SK-N-SH (cell line): ENCODE measurements at regions not wholly inside any gene's neighbourhood (a gene's known extent, or its start where the extent isn't known, plus 50 kb on each side); places are given as distances from the start of the nearest gene placed in this dataset.

Source experiments
- CTCF ChIA-PET: fragments of 300-600, 350-600 bp; formaldehyde crosslinking; extraction: SDS; loops from one replicate; lab custom pipeline; 2021; lab: Yijun Ruan, JAX
- POLR2A ChIA-PET: fragments of 350-600 bp; sonication (Branson Sonifier 250); formaldehyde crosslinking; extraction: SDS; loops from one replicate; lab custom pipeline; 2020; ENCODE audit warnings: antibody characterized with exemption, inconsistent platforms; lab: Yijun Ruan, JAX
- DNase-seq: peaks from one replicate; pipeline ENCODE4 v3.0.0; 2012
- H2AFZ ChIP-seq: fragments of 200-600 bp; sonication (generic); 2 replicates; pipeline ENCODE4 v1.8.1; 2016; ENCODE audit warnings: antibody characterized with exemption, mild to moderate bottlenecking, low read depth
- H3F3A ChIP-seq: fragments of 200-600 bp; sonication (generic); replicated peaks from 2 replicates; pipeline ENCODE3; 2016; ENCODE audit warnings: antibody characterized with exemption, mild to moderate bottlenecking; ENCODE audit not compliant: insufficient read depth
- H3K27ac ChIP-seq, 2 experiments: fragments of 200-500 bp in 1 of 2; fragments of 200-600 bp in 1 of 2; sonication (Bioruptor generic) in 1 of 2; sonication (generic), shearing (Covaris generic) in 1 of 2; 2 replicates each; pipeline versions ENCODE4 v1.5.1 to v1.6.1; 2014 to 2016; ENCODE audit warnings: low read depth in 2 of 2, inconsistent platforms in 1 of 2, low read length in 1 of 2, mild to moderate bottlenecking in 1 of 2, mixed read lengths in 1 of 2
- H3K27me3 ChIP-seq: fragments of 200-600 bp; sonication (generic), shearing (Covaris generic); 2 replicates; pipeline ENCODE4 v1.6.1; 2016; ENCODE audit warnings: mixed run types; ENCODE audit not compliant: insufficient read depth
- H3K36me3 ChIP-seq, 2 experiments: fragments of 200-500 bp in 1 of 2; fragments of 200-600 bp in 1 of 2; sonication (Bioruptor generic) in 1 of 2; sonication (generic) in 1 of 2; replicated peaks in 1 of 2; 2 replicates each; pipeline versions ENCODE3 to v1.5.1; 2014 to 2016; ENCODE audit warnings: low read length in 1 of 2, mild to moderate bottlenecking in 1 of 2; ENCODE audit not compliant: insufficient read depth in 2 of 2, control insufficient read depth in 1 of 2
- H3K4me1 ChIP-seq, 2 experiments: fragments of 200-500 bp in 1 of 2; fragments of 200-600 bp in 1 of 2; sonication (Bioruptor generic) in 1 of 2; sonication (generic), shearing (Covaris generic) in 1 of 2; 2 replicates each; pipeline versions ENCODE4 v1.5.1 to v1.6.1; 2014 to 2016; ENCODE audit warnings: low read depth in 1 of 2, low read length in 1 of 2, mixed run types in 1 of 2; ENCODE audit not compliant: insufficient read depth in 2 of 2, control insufficient read depth in 1 of 2
- H3K4me2 ChIP-seq: fragments of 200-600 bp; sonication (generic), shearing (Covaris generic); 2 replicates; pipeline ENCODE4 v1.6.1; 2017; ENCODE audit warnings: mixed run types
- H3K4me3 ChIP-seq, 2 experiments: fragments of 200-500 bp in 1 of 2; fragments of 200-600 bp in 1 of 2; sonication (Bioruptor generic) in 1 of 2; sonication (generic), shearing (Covaris generic) in 1 of 2; 2 replicates each; pipeline versions ENCODE4 v1.5.1 to v1.8.1; 2014 to 2016; ENCODE audit warnings: low read depth in 2 of 2, inconsistent platforms in 1 of 2, low read length in 1 of 2, mild to moderate bottlenecking in 1 of 2, mixed read lengths in 1 of 2, moderate library complexity in 1 of 2
- H3K79me2 ChIP-seq: fragments of 200-600 bp; sonication (generic); 2 replicates; pipeline ENCODE4 v1.8.1; 2017; ENCODE audit warnings: mild to moderate bottlenecking; ENCODE audit not compliant: insufficient read depth
- H3K9ac ChIP-seq: fragments of 200-600 bp; sonication (generic); 2 replicates; pipeline ENCODE4 v1.6.1; 2017; ENCODE audit warnings: mixed run types
- H3K9me2 ChIP-seq: fragments of 200-600 bp; sonication (generic); 2 replicates; pipeline ENCODE4 v1.6.1; 2017; ENCODE audit warnings: mixed run types
- H3K9me3 ChIP-seq: fragments of 200-600 bp; sonication (generic); 2 replicates; pipeline ENCODE4 v1.6.1; 2017; ENCODE audit warnings: mixed run types, mild to moderate bottlenecking, moderate library complexity
- H4K20me1 ChIP-seq: fragments of 200-600 bp; sonication (generic); 2 replicates; pipeline ENCODE4 v1.6.1; 2017; ENCODE audit warnings: mild to moderate bottlenecking, mixed run types; ENCODE audit not compliant: insufficient read depth
- CTCF ChIP-seq: fragments of 200-600 bp; sonication (generic); IDR thresholded peaks from 2 replicates; pipeline ENCODE4 v1.6.1; 2017; ENCODE audit warnings: antibody characterized with exemption, mild to moderate bottlenecking, moderate library complexity
- ELF1 ChIP-seq: IDR thresholded peaks from 2 replicates; pipeline ENCODE4 v1.4.0; 2012
- FOSL2 ChIP-seq: IDR thresholded peaks from 2 replicates; pipeline ENCODE4 v1.4.0; 2012; ENCODE audit warnings: low read depth, mild to moderate bottlenecking, moderate library complexity, borderline replicate concordance
- FOXJ3 ChIP-seq: sonication (generic); formaldehyde crosslinking; IDR thresholded peaks from 2 replicates; pipeline ENCODE4 v1.5.1; 2020; ENCODE audit warnings: mild to moderate bottlenecking, missing genetic modification reagents
- FOXM1 ChIP-seq: IDR thresholded peaks from 2 replicates; pipeline ENCODE4 v1.4.0; 2012; ENCODE audit warnings: low read depth, mild to moderate bottlenecking
- GATA2 ChIP-seq: sonication (generic); formaldehyde crosslinking; IDR thresholded peaks from 2 replicates; pipeline ENCODE4 v1.5.0; 2020; ENCODE audit warnings: mild to moderate bottlenecking, missing genetic modification reagents
- MAX ChIP-seq: IDR thresholded peaks from 2 replicates; pipeline ENCODE4 v1.4.0; 2012; ENCODE audit warnings: low read depth
- NFIC ChIP-seq: IDR thresholded peaks from 2 replicates; pipeline ENCODE4 v1.4.0; 2012; ENCODE audit warnings: borderline replicate concordance
- NRF1 ChIP-seq: IDR thresholded peaks from 2 replicates; pipeline ENCODE4 v1.6.1; 2012; ENCODE audit warnings: low read depth, mild to moderate bottlenecking, low read length
- POLR2AphosphoS5 ChIP-seq: IDR thresholded peaks from 2 replicates; pipeline ENCODE4 v1.6.1; 2012; ENCODE audit warnings: low read depth, low read length
- RAD21 ChIP-seq: IDR thresholded peaks from 2 replicates; pipeline ENCODE4 v1.6.1; 2012; ENCODE audit warnings: mild to moderate bottlenecking, low read length
- RCOR1 ChIP-seq: fragments of 150-350 bp; IDR thresholded peaks from 2 replicates; pipeline ENCODE4 v1.6.1; 2017; ENCODE audit warnings: antibody characterized with exemption, low read length
- REST ChIP-seq: IDR thresholded peaks from 2 replicates; pipeline ENCODE4 v1.6.1; 2012; ENCODE audit warnings: mild to moderate bottlenecking, low read depth, low read length, moderate library complexity
- RXRA ChIP-seq: IDR thresholded peaks from 2 replicates; pipeline ENCODE4 v1.4.0; 2012; ENCODE audit warnings: low read depth, mild to moderate bottlenecking, borderline replicate concordance
- SIN3A ChIP-seq: IDR thresholded peaks from 2 replicates; pipeline ENCODE4 v1.6.1; 2012; ENCODE audit warnings: low read depth, mild to moderate bottlenecking, low read length, moderate library complexity, borderline replicate concordance
- SMC3 ChIP-seq: IDR thresholded peaks from 2 replicates; pipeline ENCODE4 v1.6.1; 2012; ENCODE audit warnings: low read depth, low read length, improper control_type of control experiment
- TAF1 ChIP-seq: IDR thresholded peaks from 2 replicates; pipeline ENCODE4 v1.6.1; 2012; ENCODE audit warnings: low read depth, mild to moderate bottlenecking, low read length, moderate library complexity, borderline replicate concordance
- USF2 ChIP-seq: fragments of 150-350 bp; IDR thresholded peaks from 2 replicates; pipeline ENCODE4 v1.6.1; 2017; ENCODE audit warnings: antibody characterized with exemption, low read length, low read depth, borderline replicate concordance
- WGBS: methylation state at CpG from one replicate; pipeline ENCODE4 v1.1.6; 2017; ENCODE audit warnings: low lambda C conversion rate; 5-methylcytosine and 5-hydroxymethylcytosine counted together

DNA sequence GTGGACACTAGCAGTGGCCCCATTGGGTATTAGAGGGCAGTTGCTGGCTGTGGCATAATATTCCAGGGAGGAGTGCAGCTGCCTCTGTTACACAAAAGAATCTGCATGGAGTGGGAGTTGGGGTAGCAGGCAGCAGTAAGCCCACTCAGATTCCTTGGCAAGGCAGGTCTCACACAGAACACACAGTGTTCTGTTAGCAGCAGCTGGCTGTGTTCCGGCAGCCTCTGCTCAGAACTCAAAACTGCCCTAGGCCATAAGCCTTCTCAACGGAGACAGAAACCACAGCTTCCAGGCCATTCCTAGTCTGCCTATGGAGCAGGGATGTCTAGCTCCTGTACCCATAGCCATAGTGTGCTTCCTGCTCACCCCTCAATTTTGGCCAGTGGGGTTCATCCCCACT, 1085.4 kb downstream of the SLC6A15 start:
- Histone ChIP-seq H3K4me3 (no peak overlapping the region), H3K9me2 (no peaks in the 10 kb centered on the region), H3K27me3 (no peaks in the 10 kb centered on the region), H3K9ac (no peak overlapping the region), H3K4me2 (no peak overlapping the region), H2AFZ (no peak overlapping the region), H3K4me1 (peaks cover 0 to 10% of the 10 kb centered on the region in 2 experiments; a peak in 1 of 4 replicates), H3F3A (no peaks in the 10 kb centered on the region), H3K79me2 (no peaks in the 10 kb centered on the region), H3K27ac (no peak overlapping the region), H4K20me1 (no peaks in the 10 kb centered on the region), H3K9me3 (no peaks in the 10 kb centered on the region), H3K36me3 (no peaks in the 10 kb centered on the region)
- ChIA-PET CTCF (interaction anchor here (1.1 to 4.7 kb wide), 5 partner anchors 17 to 1142 kb away, joined by 3 to 28 read pairs (median 7); no protein-coding TSS in a partner anchor), POLR2A (no interaction called here)
- no peak for TF ChIP-seq NRF1
- no peak for TF ChIP-seq MAX
- TF ChIP-seq USF2 = no peak
- TF ChIP-seq SIN3A = no peak
- TF ChIP-seq FOXJ3 (CRISPR knock-in tag) = no peak
- TF ChIP-seq RCOR1 = no peak
- no peak for TF ChIP-seq GATA2 (CRISPR knock-in tag)
- no peak for TF ChIP-seq RXRA
- TF ChIP-seq ELF1 = no peak
- TF ChIP-seq TAF1 = no peak
- TF ChIP-seq NFIC = no peak
- no peak for TF ChIP-seq FOXM1
- TF ChIP-seq FOSL2 = no peak
- no peak for TF ChIP-seq POLR2AphosphoS5
- WGBS = 0% methylated on average over 1 of the region's 2 CpGs
- DNase-seq = no peak

GRCh38 chr12:83826112-83826511, 1086.5 kb downstream of the SLC6A15 start:
- peak; percentile 13 for DNase-seq
- Histone ChIP-seq H3F3A (no peaks in the 10 kb centered on the region), H3K9me2 (no peaks in the 10 kb centered on the region), H4K20me1 (no peaks in the 10 kb centered on the region), H3K27me3 (no peaks in the 10 kb centered on the region), H3K9ac (no peak overlapping the region), H3K9me3 (no peaks in the 10 kb centered on the region), H3K36me3 (no peaks in the 10 kb centered on the region), H3K4me2 (no peak overlapping the region), H2AFZ (no peak overlapping the region), H3K4me3 (no peak overlapping the region; a peak in 1 of 4 replicates), H3K27ac (no peak overlapping the region), H3K79me2 (no peaks in the 10 kb centered on the region), H3K4me1 (peaks cover 0 to 10% of the 10 kb centered on the region in 2 experiments; a peak in 1 of 4 replicates)
- ChIA-PET POLR2A (no interaction called here), CTCF (interaction anchor here (0.6 to 4.7 kb wide), 6 partner anchors 22 to 1141 kb away, joined by 3 to 39 read pairs (median 5); partner anchors contain the start of gene TMTC2)
- peak; percentile 62 for TF ChIP-seq CTCF
- peak; percentile 63 for TF ChIP-seq RAD21
- no peak for TF ChIP-seq RXRA
- peak; percentile 30; the same call in 1 of the 2 replicates for TF ChIP-seq SMC3
- no peak for TF ChIP-seq REST
